Superior temporal gyrus (tissue), 1 donor: ENCODE measurements at regions not wholly inside any gene's neighbourhood (a gene's known extent, or its start where the extent isn't known, plus 50 kb on each side); places are given as distances from the start of the nearest gene placed in this dataset.
"Not testable (repeated sequence)": the region's sequence is repeated elsewhere in the genome, so short reads cannot be mapped to it uniquely, and the experiment has no call there.

Source experiments
- DNase-seq: peaks from one replicate; pipeline ENCODE4 v3.0.0-alpha.2; 2016; ENCODE audit errors: extremely low spot score

DNA sequence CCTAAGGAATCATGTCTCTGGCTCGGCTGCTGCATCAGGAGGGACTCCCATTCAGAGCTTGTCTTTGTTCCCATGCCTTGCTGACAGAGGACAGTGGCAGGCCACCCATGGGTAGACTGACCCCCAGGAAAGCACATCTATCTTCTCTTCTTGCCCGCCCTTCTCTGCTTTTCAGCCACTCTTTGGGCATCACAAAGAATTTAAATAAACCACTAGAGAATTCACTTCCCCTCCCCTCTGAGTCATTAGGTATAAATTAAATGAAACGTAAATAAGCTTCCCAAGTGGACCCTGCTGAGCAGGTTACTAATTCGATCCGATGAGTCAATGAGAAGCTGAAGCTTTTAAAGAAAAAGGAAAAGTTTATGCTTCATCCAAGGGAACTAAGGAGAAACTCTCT is 97.0 kb downstream of the DRD1 start:
- DNase-seq = no peak

DNA sequence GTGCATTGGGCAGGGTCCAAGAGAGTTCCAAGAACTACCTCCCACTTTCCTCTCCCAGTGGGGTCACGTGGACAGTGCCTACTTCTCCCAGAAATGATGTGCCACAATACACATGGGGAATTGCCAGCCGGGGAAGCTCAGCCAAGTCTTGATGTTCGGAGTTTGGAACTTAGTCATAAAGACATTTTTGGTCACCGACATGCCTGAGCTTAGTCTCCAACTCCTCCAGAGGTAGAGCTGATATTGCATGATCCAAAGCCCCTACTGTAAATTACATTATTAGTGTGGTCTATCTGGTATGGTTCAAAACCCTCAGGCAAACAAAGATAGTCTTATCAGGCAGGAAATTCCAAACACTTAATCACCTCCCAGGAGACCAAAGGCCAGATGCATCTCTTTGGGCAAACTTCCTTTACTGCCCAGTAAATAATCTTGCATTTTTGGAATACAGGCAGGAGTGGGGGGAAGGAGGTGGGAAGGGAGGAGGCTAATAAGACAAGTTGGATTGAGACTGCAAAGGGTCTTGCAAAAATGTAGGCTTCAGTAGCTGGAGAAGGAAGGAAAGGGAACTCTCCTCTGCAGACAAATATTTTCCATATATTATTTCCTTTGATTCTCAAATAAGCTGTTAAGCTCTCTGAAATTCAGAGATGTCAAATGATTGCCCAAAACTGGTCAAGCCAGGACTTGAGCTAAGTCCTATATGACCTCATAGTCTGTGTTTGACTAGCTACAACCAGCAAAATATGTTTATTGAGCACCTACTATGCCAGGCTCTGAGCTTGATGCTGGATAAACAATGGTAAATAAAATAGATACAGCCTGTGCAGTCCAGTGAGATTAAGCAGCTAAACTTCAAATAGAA is 99.4 kb downstream of the DRD1 start:
- no peak for DNase-seq

- DNase-seq = no peak
These were observed 100.7 kb downstream of the DRD1 start for GRCh38 chr5:175343308-175343707.

DNA sequence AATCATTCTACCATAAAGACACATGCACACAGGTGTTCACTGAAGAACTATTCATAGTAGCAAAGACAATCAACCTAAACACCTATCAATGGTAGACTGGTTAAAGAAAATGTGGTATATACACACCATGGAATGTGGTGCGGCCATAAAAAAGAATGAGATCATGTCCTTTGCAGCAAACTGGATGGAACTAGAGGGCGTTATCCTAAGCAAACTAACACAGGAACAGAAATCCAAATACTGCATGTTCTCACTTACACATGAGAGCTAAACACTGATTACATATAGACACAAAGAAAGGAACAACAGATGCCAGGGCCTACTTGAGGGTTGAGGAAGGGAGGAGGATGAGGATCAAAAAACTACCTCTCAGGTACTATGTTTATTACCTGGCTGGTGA is 103.8 kb downstream of the DRD1 start:
- DNase-seq = no peak

- no peak for DNase-seq
These were observed 106.3 kb downstream of the DRD1 start for GRCh38 chr5:175337680-175338079.

- DNase-seq = no peak
These were observed 107.2 kb downstream of the DRD1 start for GRCh38 chr5:175336781-175337180.

- DNase-seq = no peak
These were observed 108.3 kb downstream of the DRD1 start for GRCh38 chr5:175335691-175336090.

DNA sequence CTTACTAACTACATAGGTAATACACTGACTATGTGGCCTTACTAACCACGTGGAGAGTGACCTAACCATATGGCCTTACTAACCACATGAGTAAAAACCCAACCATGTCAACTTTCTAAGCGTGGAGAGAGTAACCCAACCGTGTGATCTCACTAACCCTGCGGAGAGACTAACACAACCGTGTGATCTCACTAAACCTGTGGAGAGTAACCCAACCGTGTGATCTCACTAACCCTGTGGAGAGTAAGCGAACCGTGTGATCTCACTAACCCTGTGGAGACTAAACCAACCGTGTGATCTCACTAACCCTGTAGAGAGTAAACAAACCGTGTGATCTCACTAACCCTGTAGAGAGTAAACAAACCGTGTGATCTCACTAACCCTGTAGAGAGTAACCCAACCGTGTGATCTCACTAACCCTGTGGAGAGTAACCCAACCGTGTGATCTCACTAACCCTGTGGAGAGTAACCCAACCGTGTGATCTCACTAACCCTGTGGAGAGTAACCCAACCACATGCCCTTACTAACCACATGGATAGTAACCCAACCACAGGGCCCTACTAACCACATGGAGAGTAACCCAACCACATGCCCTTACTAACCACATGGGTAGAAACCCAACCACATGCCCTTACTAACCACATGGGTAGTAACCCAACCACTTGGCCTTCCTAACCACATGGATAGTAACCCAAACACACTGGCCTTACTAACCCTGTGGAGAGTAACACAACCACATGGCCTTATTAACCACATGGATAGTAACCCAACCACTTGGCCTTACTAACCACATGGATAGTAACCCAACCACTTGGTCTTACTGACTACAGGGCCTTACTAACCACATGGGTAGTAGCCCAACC is 112.6 kb downstream of the DRD1 start:
- not testable (repeated sequence) for DNase-seq

DNA sequence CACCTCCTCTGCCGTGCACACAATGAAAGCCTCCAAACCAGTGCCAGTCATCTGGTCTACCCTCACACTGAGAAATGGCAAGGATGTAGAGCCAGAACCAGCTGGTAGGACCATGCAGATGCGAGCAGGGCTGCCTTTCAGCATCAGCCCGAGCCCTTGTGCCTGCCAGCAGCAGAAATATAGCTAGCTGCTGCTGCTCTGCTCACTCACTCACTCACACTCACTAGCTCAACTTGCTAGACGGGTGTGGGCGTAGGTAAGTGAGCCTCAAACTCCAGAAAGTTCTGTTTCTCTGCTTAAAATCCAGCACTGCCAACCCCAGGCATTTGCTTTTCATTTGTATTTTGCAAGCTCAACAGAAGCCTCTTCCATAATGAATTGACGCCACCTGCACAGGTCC is 114.0 kb downstream of the DRD1 start:
- no peak for DNase-seq

DNA sequence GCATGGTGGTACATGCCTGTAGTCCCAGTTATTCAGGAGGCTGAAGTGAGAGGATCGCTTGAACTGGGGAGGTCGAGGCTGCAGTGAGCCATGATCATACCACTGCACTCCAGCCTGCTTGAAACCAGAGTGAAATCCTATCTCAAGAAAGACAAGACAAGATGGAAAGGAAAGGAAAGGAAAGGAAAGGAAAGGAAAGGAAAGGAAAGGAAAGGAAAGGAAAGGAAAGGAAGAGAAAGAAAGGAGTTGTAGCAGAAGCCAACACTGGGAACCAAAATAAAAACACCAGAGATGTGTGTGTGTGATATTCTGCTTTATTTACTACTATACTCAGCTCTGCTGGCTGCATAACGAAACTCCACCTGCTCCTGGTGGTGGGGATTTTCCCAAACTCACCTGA is 115.3 kb downstream of the DRD1 start:
- DNase-seq = no peak

GRCh38 chr5:175328176-175328575 is 115.8 kb downstream of the DRD1 start:
- DNase-seq = no peak

- DNase-seq = no peak
These were observed 118.3 kb downstream of the DRD1 start for GRCh38 chr5:175325681-175326080.

DNA sequence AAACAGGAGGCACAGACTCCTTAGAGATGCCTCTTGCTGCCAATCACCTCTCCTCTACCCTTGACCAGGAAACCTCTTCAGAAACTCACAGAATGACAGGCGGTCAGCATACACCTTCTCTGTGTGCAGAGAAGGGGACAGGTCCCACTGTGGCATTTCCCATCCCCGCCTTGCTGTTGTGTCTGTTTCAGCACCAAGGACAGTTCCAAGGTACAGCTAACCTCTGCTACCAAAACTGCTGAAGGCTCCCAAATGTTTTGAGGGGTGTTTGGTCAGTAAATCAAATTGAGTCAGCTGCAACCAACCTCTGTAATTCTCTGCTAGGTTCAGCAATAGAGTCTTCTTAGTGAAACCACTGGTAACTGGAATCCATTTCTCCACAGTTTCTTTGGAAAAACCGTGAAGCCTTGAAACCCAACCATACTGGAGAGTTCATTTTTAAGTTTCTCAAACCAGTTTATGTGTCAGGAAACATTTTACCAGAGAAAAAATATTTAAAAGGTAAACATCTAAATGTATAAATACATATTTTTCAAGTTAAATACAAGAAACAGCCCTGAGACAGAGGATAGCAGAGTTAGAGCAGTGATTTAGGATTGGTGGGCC is 122.0 kb downstream of the DRD1 start:
- no peak for DNase-seq

DNA sequence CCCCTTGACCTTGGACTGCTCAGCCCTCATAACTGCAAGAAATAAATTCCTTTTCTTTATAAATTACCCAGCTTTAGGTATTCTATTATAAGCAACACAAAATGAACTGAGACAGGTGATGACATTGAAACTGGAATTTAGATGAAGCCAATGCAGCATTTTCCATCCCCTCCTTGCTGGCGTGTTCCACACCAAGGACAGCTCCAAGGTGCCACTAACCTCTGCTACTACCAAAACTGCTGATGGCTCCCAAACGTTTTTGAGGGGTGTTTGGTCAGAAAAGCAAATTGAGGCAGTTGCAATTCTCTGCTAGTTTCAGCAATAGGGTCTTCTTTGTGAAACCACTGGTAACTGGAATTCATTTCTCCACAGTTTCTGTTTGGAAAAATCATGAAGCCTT is 124.8 kb downstream of the DRD1 start:
- DNase-seq = no peak

GRCh38 chr5:175317872-175318271 is 126.1 kb downstream of the DRD1 start:
- DNase-seq = peak; percentile 60

DNA sequence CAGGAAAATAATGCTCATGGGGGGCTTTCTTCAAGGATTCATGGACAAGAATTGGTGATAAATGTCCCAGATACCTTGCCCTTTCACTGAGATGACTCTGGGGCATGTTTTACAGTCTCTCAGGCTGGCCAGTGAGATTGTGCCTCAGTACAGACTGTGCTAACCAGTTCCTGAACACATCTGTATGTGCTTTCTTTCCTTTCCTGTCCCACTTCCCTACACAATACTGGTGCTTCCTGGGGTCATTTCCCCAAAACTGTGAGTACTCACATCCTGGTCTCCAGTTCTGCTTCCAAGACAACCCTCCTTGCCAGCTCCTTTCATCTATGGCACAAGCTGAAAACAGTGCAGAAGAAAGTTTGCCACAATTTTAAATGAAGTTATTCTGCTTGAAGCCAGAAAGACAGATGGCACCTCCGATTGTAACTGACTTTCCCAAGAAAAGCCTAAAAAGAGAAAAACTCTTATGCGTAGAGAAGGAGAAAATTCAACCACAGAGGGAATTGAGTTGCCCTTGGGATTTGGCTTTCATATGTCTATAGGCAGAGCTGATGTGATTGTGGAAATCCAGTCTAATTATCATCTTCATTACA is 134.7 kb downstream of the DRD1 start:
- DNase-seq = peak; percentile 24

- DNase-seq = no peak
These were observed 135.3 kb downstream of the DRD1 start for GRCh38 chr5:175308701-175309100.

DNA sequence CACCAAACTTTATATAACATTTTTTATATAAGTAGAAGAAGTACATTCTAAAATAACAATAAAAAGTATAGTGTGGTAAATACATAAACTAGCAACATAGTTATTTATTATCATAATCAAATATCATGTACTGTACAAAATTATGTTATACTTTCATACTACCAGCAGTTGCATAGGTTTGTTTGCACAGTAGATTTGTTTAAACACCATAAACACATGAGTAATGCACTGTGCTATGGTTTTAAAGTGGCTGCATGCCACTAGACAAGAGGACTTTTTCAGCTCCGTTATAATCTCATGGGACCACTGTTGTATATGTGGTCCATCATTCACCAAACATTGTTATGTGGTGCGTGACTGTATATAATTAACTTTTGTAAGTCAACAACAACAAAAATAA is 137.6 kb downstream of the DRD1 start:
- no peak for DNase-seq

DNA sequence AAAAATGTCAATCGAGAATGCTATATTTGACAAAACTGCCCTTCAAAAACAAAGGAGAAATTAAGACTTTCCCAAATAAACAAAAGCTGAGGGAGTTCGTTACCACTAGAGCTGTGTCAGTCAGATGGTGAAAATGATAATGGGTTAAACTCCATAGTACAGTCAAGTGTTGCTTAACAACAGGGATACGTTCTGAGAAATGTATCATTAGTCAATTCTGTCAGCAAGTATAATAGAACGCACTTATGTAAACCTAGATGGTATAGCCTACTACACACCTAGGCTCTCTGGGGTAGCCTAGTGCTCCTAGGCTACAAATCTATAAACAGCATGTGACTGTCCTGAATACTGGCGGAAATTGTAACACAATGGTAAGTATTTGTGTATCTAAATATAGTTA is 138.7 kb downstream of the DRD1 start:
- DNase-seq = no peak

GRCh38 chr5:175290379-175290778 is 153.6 kb downstream of the DRD1 start:
- no peak for DNase-seq

- peak; percentile 72 for DNase-seq
These were observed 155.8 kb downstream of the DRD1 start for GRCh38 chr5:175288048-175288621.

DNA sequence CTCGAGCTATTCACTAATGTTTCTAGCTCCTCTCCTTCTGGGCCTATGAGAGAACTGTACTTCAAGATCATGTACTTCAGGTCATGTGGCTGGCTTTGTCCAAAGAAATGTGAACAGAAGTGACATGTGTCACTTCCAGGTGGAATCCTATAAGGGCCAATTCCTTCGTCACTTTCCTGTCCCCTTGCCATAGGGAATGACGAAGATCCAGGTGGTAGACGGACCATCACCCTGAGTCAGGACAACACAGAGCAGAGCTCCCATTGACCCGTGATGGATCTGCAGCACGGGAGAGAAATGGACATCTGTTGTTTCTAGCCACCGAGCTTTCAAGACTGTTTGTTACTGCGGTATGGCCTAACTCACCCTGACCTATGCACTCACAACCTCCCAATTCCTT is 157.0 kb downstream of the DRD1 start:
- DNase-seq = no peak
